Fibroblast of lung (primary cell): ENCODE measurements at regions not wholly inside any gene's neighbourhood (a gene's known extent, or its start where the extent isn't known, plus 50 kb on each side); places are given as distances from the start of the nearest gene placed in this dataset.

ENCODE experiments used
- DNase-seq, 2 donors: peaks; one replicate each; pipeline versions ENCODE4 v3.0.0 to v3.0.0-alpha.2; 2010; ENCODE audit warnings: low read depth in 2 of 2
- H2AFZ ChIP-seq: 2 replicates; pipeline ENCODE4 v1.5.1; 2012; ENCODE audit warnings: low read length, control low read depth, inconsistent platforms
- H3K27ac ChIP-seq: 2 replicates; pipeline ENCODE4 v1.5.1; 2011; ENCODE audit warnings: low read length, control low read depth; ENCODE audit not compliant: insufficient read depth
- H3K27me3 ChIP-seq: 2 replicates; pipeline ENCODE4 v1.5.1; 2011; ENCODE audit warnings: mild to moderate bottlenecking, low read length; ENCODE audit not compliant: control insufficient read depth, insufficient read depth
- H3K36me3 ChIP-seq: 2 replicates; pipeline ENCODE4 v1.5.1; 2011; ENCODE audit warnings: low read length; ENCODE audit not compliant: control insufficient read depth, insufficient read depth
- H3K4me1 ChIP-seq: 2 replicates; pipeline ENCODE4 v1.5.1; 2011; ENCODE audit warnings: low read length; ENCODE audit not compliant: control insufficient read depth, insufficient read depth; ENCODE audit errors: extremely low read depth
- H3K4me2 ChIP-seq: 2 replicates; pipeline ENCODE4 v1.5.1; 2011; ENCODE audit warnings: low read length, control low read depth; ENCODE audit not compliant: insufficient read depth; ENCODE audit errors: extremely low read depth
- H3K4me3 ChIP-seq, 4 experiments: fragments of 200-600 bp in 1 of 4; sonication (generic) in 1 of 4; replicated peaks in 1 of 4; 2 replicates each; pipeline ENCODE4 v1.5.1; 2011 to 2016; ENCODE audit warnings: low read length in 4 of 4, low read depth in 3 of 4, mild to moderate bottlenecking in 3 of 4, control low read depth in 2 of 4, inconsistent platforms in 1 of 4, mixed read lengths in 1 of 4; ENCODE audit not compliant: insufficient read depth in 1 of 4; ENCODE audit errors: control extremely low read depth in 1 of 4
- H3K79me2 ChIP-seq: 2 replicates; pipeline ENCODE4 v1.5.1; 2012; ENCODE audit warnings: mild to moderate bottlenecking, low read length, inconsistent platforms; ENCODE audit not compliant: control insufficient read depth, insufficient read depth
- H3K9ac ChIP-seq: 2 replicates; pipeline ENCODE4 v1.5.1; 2011; ENCODE audit warnings: mild to moderate bottlenecking, low read length, control low read depth; ENCODE audit not compliant: insufficient read depth
- H3K9me3 ChIP-seq: 2 replicates; pipeline ENCODE4 v1.5.1; 2012; ENCODE audit warnings: low read depth, low read length; ENCODE audit not compliant: control insufficient read depth, insufficient read depth
- H4K20me1 ChIP-seq: 2 replicates; pipeline ENCODE4 v1.5.1; 2011; ENCODE audit warnings: low read length; ENCODE audit not compliant: control insufficient read depth, insufficient read depth; ENCODE audit errors: extremely low read depth
- EZH2 ChIP-seq: IDR thresholded peaks from 2 replicates; pipeline ENCODE4 v1.5.1; 2012; ENCODE audit warnings: low read length, control low read depth, mild to moderate bottlenecking; ENCODE audit errors: missing control alignments
- TF ChIP-seq, protein P1 (sequence below), 2 donors: IDR thresholded peaks in 1 of 2; conservative IDR thresholded peaks in 1 of 2; 1 replicate in 1 of 2; 2 replicates in 1 of 2; pipeline ENCODE4 v1.5.1; 2011 to 2012; ENCODE audit warnings: low read length in 2 of 2, control low read depth in 1 of 2, inconsistent platforms in 1 of 2, low read depth in 1 of 2, mild to moderate bottlenecking in 1 of 2

DNA sequence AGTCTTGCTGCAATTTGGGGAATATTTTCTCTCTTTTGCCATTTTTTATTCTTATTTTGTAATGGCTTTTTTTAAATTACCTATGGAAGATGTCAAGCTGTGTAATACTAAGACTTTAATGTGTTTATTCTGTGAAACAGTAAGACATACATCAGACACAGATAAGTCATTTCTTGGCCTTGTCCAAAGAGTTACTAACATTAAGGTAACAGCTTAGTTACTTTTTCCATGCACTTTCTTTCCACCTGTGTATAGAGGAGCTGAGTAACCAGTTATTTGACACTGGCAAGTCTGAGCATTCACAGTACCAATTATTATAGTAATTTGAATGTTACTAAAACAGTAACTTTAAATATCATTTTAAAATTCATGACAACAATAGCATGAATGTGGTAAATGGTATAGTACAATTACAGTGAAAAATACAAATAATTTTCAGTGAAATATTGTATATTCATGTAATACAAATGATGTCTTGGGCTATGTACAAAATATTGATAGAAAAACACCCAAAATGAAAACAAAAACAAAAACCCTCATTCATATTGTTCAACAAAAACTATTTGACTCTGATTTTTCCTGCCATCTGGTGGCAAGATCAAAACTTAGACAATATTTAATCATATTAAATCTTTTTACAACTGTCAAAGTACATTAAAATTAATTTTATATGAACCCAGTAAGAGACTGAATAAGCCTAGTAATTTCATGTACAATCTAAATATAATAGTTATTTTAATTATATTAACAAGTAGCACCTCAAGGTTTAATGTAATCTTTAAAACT, 259.8 kb upstream of the SEMA3A start:
- Histone ChIP-seq H3K36me3 (no peaks in the 10 kb centered on the region), H3K27ac (no peak overlapping the region), H3K27me3 (no peaks in the 10 kb centered on the region), H3K9me3 (no peaks in the 10 kb centered on the region), H3K4me3 (no peak overlapping the region), H4K20me1 (no peaks in the 10 kb centered on the region), H2AFZ (no peak overlapping the region), H3K4me2 (no peak overlapping the region), H3K9ac (no peak overlapping the region), H3K79me2 (no peaks in the 10 kb centered on the region), H3K4me1 (no peaks in the 10 kb centered on the region)
- peak in 1 of 2 donors; percentile 38 for DNase-seq
- TF ChIP-seq EZH2 = no peak
- TF ChIP-seq, protein P1, sequence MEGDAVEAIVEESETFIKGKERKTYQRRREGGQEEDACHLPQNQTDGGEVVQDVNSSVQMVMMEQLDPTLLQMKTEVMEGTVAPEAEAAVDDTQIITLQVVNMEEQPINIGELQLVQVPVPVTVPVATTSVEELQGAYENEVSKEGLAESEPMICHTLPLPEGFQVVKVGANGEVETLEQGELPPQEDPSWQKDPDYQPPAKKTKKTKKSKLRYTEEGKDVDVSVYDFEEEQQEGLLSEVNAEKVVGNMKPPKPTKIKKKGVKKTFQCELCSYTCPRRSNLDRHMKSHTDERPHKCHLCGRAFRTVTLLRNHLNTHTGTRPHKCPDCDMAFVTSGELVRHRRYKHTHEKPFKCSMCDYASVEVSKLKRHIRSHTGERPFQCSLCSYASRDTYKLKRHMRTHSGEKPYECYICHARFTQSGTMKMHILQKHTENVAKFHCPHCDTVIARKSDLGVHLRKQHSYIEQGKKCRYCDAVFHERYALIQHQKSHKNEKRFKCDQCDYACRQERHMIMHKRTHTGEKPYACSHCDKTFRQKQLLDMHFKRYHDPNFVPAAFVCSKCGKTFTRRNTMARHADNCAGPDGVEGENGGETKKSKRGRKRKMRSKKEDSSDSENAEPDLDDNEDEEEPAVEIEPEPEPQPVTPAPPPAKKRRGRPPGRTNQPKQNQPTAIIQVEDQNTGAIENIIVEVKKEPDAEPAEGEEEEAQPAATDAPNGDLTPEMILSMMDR (conservative IDR thresholded peaks at IDR 0.05 in 1 of 2, IDR thresholded peaks at IDR 0.05 in 1 of 2; ENCODE audit: low read depth in 1 of 2, low read length in 2 of 2) = peak in 1 of 2 donors; percentile 12

DNA sequence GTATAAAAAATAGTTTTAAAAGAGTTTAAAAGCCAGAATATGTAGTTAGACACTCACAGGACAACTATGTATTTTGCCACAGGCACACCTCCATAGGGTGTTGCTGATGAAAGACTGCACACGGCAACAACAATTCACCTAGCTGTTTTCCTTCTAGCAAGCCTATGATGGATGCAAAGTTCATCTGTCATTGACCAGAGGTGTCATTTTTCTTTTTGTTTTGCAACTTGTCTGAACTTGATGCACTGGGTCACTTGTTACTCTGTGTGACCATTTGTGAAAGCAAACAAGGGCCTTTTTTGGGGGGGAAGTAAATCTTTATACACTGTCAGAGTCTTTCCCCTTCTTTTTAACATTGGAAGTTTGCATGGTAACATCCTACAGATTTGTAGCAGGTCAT, 258.0 kb upstream of the SEMA3A start:
- Histone ChIP-seq H3K9me3 (no peaks in the 10 kb centered on the region), H3K4me3 (no peak overlapping the region), H3K9ac (no peak overlapping the region), H4K20me1 (no peaks in the 10 kb centered on the region), H3K27me3 (no peaks in the 10 kb centered on the region), H3K36me3 (no peaks in the 10 kb centered on the region), H3K4me1 (no peaks in the 10 kb centered on the region), H2AFZ (no peak overlapping the region), H3K79me2 (no peaks in the 10 kb centered on the region), H3K27ac (no peak overlapping the region), H3K4me2 (no peak overlapping the region)
- no peak for DNase-seq
- TF ChIP-seq EZH2 = no peak
- TF ChIP-seq, protein P1 (conservative IDR thresholded peaks at IDR 0.05 in 1 of 2, IDR thresholded peaks at IDR 0.05 in 1 of 2; ENCODE audit: low read depth in 1 of 2, low read length in 2 of 2) = no peak

DNA sequence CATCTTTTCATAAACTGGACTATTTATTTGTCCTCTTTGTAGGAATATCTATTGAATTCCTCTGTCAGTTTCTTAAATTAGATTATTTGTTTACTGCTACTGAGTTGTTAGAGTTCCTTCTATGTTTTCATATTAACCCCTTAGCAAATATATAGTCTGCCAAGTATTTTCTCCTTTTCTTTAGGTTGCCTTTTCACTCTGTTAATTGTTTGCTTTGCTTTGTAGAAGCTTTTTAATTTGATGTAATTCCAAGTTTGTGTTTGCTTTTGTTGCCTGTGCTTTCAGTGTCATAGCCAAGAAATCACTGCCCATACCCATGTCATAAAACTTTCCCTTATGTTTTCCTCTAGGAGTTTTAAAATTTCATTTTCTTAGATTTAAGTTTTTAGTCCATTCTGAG, 256.2 kb upstream of the SEMA3A start:
- TF ChIP-seq, protein P1 (conservative IDR thresholded peaks at IDR 0.05 in 1 of 2, IDR thresholded peaks at IDR 0.05 in 1 of 2; ENCODE audit: low read depth in 1 of 2, low read length in 2 of 2) = no peak
- TF ChIP-seq EZH2 = no peak
- Histone ChIP-seq H3K27ac (no peak overlapping the region), H2AFZ (no peak overlapping the region), H3K79me2 (no peaks in the 10 kb centered on the region), H4K20me1 (no peaks in the 10 kb centered on the region), H3K9me3 (no peaks in the 10 kb centered on the region), H3K4me2 (no peak overlapping the region), H3K27me3 (no peaks in the 10 kb centered on the region), H3K4me3 (no peak overlapping the region), H3K9ac (no peak overlapping the region), H3K4me1 (no peaks in the 10 kb centered on the region), H3K36me3 (no peaks in the 10 kb centered on the region)
- no peak for DNase-seq
